SK-N-SH treated with all-trans-retinoic acid at 6 μM for 48 hours (cell line): ENCODE measurements at regions not wholly inside any gene's neighbourhood (a gene's known extent, or its start where the extent isn't known, plus 50 kb on each side); places are given as distances from the start of the nearest gene placed in this dataset.

Experiments used
- ATAC-seq: fragments of 200-7000 bp; cut with Tn5 transposase; 3 replicates; pipeline ENCODE4 v1.9.1; 2020; ENCODE audit warnings: mild to moderate bottlenecking, moderate library complexity
- ARNTL ChIP-seq: fragments of 450-650 bp; formaldehyde crosslinking; IDR thresholded peaks from 2 replicates; pipeline ENCODE4 v1.5.0; 2020; ENCODE audit warnings: low read depth, mild to moderate bottlenecking, moderate library complexity, borderline replicate concordance
- CSDC2 ChIP-seq: fragments of 250-450 bp; sonication (Bioruptor Pico); IDR thresholded peaks from 2 replicates; pipeline ENCODE4 v1.5.0; 2020; ENCODE audit warnings: mild to moderate bottlenecking, moderate library complexity
- ESRRG ChIP-seq: fragments of 250-450 bp; sonication (Bioruptor Pico); IDR thresholded peaks from 2 replicates; pipeline ENCODE4 v1.6.1; 2021; ENCODE audit warnings: mild to moderate bottlenecking
- GLIS3 ChIP-seq: fragments of 250-450 bp; sonication (Bioruptor Pico); IDR thresholded peaks from 2 replicates; pipeline ENCODE4 v1.5.0; 2020; ENCODE audit warnings: mild to moderate bottlenecking, moderate library complexity
- ISL1 ChIP-seq: fragments of 250-450 bp; sonication (Bioruptor Pico); IDR thresholded peaks from 2 replicates; pipeline ENCODE4 v2.1.2; 2022; ENCODE audit warnings: mild to moderate bottlenecking, moderate library complexity
- PPARA ChIP-seq: fragments of 250-450 bp; sonication (Bioruptor Pico); IDR thresholded peaks from 2 replicates; pipeline ENCODE4 v1.5.0; 2020; ENCODE audit warnings: mild to moderate bottlenecking, borderline replicate concordance
- RARB ChIP-seq: fragments of 250-450 bp; sonication (Bioruptor Pico); IDR thresholded peaks from 2 replicates; pipeline ENCODE4 v1.8.0; 2021; ENCODE audit warnings: mild to moderate bottlenecking, moderate library complexity
- SNAI2 ChIP-seq: fragments of 250-450 bp; sonication (Bioruptor Pico); IDR thresholded peaks from 2 replicates; pipeline ENCODE4 v1.5.0; 2020; ENCODE audit warnings: mild to moderate bottlenecking, moderate library complexity
- TCF4 ChIP-seq: fragments of 250-450 bp; sonication (Bioruptor Pico); IDR thresholded peaks from 2 replicates; pipeline ENCODE4 v1.8.0; 2021; ENCODE audit warnings: mild to moderate bottlenecking, moderate library complexity, borderline replicate concordance
- ZC3H10 ChIP-seq: fragments of 250-450 bp; sonication (Bioruptor Pico); IDR thresholded peaks from 2 replicates; pipeline ENCODE4 v1.5.1; 2021; ENCODE audit warnings: mild to moderate bottlenecking, moderate library complexity
- ZFP30 ChIP-seq: fragments of 450-650 bp; formaldehyde crosslinking; IDR thresholded peaks from 2 replicates; pipeline ENCODE4 v1.5.0; 2022; ENCODE audit warnings: mild to moderate bottlenecking, moderate library complexity
- ZNF565 ChIP-seq: fragments of 450-650 bp; formaldehyde crosslinking; conservative IDR thresholded peaks from 2 replicates; pipeline ENCODE4 v1.5.0; 2020; ENCODE audit warnings: low read depth, mild to moderate bottlenecking, moderate library complexity
- ZNF70 ChIP-seq: fragments of 450-650 bp; formaldehyde crosslinking; IDR thresholded peaks from 2 replicates; pipeline ENCODE4 v1.5.0; 2020; ENCODE audit warnings: mild to moderate bottlenecking, moderate library complexity
- ZNF8 ChIP-seq: fragments of 450-650 bp; formaldehyde crosslinking; IDR thresholded peaks from 2 replicates; pipeline ENCODE4 v1.5.0; 2020; ENCODE audit warnings: mild to moderate bottlenecking, moderate library complexity
- TF ChIP-seq, protein P1 (sequence below): fragments of 250-450 bp; sonication (Bioruptor Pico); IDR thresholded peaks from 2 replicates; pipeline ENCODE4 v1.8.0; 2021; ENCODE audit warnings: low read depth, mild to moderate bottlenecking, moderate library complexity, borderline replicate concordance
- TF ChIP-seq, protein P2 (sequence below): fragments of 250-450 bp; sonication (Bioruptor Pico); IDR thresholded peaks from 2 replicates; pipeline ENCODE4 v1.5.1; 2021; ENCODE audit warnings: mild to moderate bottlenecking, moderate library complexity
- TF ChIP-seq, protein P3 (sequence below): fragments of 250-450 bp; sonication (Bioruptor Pico); IDR thresholded peaks from 2 replicates; pipeline ENCODE4 v1.5.0; 2020; ENCODE audit warnings: mild to moderate bottlenecking, moderate library complexity
- TF ChIP-seq, protein P4 (sequence below): fragments of 250-450 bp; sonication (Bioruptor Pico); IDR thresholded peaks from 2 replicates; pipeline ENCODE4 v1.5.1; 2020; ENCODE audit warnings: low read depth, mild to moderate bottlenecking, moderate library complexity

DNA sequence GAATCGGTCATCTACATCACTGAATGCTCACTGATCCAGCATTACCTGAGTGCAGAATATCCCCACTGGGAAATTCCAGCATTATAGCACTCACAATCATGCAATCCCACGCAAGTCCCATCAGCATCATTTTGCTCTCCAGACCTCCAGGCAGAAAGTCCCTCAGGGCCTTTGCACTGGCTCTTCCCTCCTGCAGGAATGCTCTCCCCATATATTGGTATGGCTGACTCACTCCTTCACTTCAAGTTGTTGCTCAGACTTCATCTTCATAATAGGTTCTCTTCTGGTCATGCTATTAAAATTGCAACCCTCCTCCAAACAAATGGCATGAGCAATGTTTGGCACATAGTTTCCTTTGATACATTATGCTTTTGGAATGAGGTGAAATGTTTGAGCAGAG lies 64.7 kb upstream of the CELF4 start:
- TF ChIP-seq RARB (no peak), ZNF565 (CRISPR knock-in tag) (no peak)
- TF ChIP-seq, protein P1, sequence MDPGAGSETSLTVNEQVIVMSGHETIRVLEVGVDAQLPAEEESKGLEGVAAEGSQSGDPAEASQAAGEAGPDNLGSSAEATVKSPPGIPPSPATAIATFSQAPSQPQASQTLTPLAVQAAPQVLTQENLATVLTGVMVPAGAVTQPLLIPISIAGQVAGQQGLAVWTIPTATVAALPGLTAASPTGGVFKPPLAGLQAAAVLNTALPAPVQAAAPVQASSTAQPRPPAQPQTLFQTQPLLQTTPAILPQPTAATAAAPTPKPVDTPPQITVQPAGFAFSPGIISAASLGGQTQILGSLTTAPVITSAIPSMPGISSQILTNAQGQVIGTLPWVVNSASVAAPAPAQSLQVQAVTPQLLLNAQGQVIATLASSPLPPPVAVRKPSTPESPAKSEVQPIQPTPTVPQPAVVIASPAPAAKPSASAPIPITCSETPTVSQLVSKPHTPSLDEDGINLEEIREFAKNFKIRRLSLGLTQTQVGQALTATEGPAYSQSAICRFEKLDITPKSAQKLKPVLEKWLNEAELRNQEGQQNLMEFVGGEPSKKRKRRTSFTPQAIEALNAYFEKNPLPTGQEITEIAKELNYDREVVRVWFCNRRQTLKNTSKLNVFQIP (CRISPR knock-in tag), result no peak
- ATAC-seq, result no peak

DNA sequence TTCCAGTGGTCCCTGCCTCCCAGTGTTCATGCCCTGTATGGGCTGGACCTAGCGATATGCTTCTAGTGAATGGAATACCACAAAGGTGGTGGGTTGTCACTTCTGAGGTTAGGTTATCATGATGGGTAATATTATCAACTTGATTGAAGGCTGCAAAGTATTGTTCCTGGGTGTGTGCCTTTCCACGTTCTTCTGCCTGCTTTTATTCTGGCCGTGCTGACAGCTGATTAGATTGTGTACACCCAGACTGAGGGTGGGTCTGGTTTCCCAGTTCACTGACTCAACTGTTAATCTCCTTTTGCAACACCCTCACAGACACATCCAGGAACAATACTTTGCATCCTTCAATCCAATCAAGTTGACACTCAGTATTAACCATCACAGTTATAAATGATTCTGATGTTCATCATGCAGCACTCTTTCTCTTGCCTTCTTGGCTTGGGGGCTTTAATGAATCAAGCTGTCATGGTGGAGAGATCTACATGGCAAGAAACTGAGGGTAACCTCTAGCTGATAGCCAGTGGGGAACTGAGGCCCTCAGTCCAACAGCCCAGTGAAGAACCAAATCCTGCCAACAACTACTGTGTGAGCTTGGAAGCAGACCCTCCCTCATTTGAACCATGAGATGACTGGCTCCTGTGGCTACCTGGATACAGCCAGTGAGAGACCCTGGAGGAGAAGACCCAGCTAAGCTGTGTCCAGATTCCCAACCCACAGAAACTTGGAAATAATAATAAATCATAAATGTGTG lies 63.0 kb upstream of the CELF4 start:
- ATAC-seq, result no peak
- TF ChIP-seq ZNF565 (CRISPR knock-in tag), result no peak
- TF ChIP-seq ZNF70 (CRISPR knock-in tag), result no peak
- TF ChIP-seq ZNF8, result no peak
- TF ChIP-seq ARNTL, result no peak
- no peak for TF ChIP-seq ISL1
- no peak for TF ChIP-seq ZFP30 (CRISPR knock-in tag)
- TF ChIP-seq GLIS3, result no peak
- TF ChIP-seq ESRRG, result no peak
- TF ChIP-seq PPARA, result no peak
- TF ChIP-seq, protein P2, sequence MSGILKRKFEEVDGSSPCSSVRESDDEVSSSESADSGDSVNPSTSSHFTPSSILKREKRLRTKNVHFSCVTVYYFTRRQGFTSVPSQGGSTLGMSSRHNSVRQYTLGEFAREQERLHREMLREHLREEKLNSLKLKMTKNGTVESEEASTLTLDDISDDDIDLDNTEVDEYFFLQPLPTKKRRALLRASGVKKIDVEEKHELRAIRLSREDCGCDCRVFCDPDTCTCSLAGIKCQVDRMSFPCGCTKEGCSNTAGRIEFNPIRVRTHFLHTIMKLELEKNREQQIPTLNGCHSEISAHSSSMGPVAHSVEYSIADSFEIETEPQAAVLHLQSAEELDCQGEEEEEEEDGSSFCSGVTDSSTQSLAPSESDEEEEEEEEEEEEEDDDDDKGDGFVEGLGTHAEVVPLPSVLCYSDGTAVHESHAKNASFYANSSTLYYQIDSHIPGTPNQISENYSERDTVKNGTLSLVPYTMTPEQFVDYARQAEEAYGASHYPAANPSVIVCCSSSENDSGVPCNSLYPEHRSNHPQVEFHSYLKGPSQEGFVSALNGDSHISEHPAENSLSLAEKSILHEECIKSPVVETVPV, result no peak
- TF ChIP-seq, protein P3, sequence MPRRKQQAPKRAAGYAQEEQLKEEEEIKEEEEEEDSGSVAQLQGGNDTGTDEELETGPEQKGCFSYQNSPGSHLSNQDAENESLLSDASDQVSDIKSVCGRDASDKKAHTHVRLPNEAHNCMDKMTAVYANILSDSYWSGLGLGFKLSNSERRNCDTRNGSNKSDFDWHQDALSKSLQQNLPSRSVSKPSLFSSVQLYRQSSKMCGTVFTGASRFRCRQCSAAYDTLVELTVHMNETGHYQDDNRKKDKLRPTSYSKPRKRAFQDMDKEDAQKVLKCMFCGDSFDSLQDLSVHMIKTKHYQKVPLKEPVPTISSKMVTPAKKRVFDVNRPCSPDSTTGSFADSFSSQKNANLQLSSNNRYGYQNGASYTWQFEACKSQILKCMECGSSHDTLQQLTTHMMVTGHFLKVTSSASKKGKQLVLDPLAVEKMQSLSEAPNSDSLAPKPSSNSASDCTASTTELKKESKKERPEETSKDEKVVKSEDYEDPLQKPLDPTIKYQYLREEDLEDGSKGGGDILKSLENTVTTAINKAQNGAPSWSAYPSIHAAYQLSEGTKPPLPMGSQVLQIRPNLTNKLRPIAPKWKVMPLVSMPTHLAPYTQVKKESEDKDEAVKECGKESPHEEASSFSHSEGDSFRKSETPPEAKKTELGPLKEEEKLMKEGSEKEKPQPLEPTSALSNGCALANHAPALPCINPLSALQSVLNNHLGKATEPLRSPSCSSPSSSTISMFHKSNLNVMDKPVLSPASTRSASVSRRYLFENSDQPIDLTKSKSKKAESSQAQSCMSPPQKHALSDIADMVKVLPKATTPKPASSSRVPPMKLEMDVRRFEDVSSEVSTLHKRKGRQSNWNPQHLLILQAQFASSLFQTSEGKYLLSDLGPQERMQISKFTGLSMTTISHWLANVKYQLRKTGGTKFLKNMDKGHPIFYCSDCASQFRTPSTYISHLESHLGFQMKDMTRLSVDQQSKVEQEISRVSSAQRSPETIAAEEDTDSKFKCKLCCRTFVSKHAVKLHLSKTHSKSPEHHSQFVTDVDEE (CRISPR knock-in tag), result no peak
- TF ChIP-seq, protein P1 (CRISPR knock-in tag), result no peak
- no peak for TF ChIP-seq SNAI2 (CRISPR knock-in tag)
- TF ChIP-seq, all 23 proteins: peak for 0

DNA sequence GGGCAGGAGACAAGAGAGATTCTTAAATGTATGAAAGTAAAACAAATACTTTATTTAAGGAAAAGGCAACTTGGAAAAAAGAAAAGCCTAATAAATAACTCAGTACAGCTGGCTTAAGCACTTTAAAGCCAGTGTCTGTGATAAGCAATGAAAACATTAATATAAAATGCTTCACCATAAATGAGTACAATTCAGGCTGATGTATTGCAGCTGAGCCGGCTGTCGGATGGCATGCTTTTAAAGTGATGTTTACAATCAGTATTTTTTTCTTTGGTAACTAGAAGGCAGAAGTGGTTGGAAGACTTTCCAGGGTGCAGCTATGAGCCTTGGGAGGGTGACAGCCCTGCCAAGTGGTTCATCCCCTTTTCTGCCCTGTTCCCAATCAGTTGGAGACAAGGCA lies 58.7 kb upstream of the CELF4 start:
- ATAC-seq, result no peak

More for the DNA sequence above, 58.7 kb upstream of the CELF4 start:
- TF ChIP-seq, protein P3 (CRISPR knock-in tag), result no peak
- TF ChIP-seq PPARA (no peak), ZC3H10 (CRISPR knock-in tag) (no peak), ISL1 (no peak), ARNTL (no peak), CSDC2 (CRISPR knock-in tag) (no peak), TCF4 (CRISPR knock-in tag) (no peak), ZNF8 (no peak), GLIS3 (no peak)
- TF ChIP-seq, protein P4, sequence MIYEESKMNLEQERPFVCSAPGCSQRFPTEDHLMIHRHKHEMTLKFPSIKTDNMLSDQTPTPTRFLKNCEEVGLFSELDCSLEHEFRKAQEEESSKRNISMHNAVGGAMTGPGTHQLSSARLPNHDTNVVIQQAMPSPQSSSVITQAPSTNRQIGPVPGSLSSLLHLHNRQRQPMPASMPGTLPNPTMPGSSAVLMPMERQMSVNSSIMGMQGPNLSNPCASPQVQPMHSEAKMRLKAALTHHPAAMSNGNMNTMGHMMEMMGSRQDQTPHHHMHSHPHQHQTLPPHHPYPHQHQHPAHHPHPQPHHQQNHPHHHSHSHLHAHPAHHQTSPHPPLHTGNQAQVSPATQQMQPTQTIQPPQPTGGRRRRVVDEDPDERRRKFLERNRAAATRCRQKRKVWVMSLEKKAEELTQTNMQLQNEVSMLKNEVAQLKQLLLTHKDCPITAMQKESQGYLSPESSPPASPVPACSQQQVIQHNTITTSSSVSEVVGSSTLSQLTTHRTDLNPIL, result no peak
- TF ChIP-seq, protein P2, result no peak
